GM23248 (cell line): ENCODE measurements at regions not wholly inside any gene's neighbourhood (a gene's known extent, or its start where the extent isn't known, plus 50 kb on each side); places are given as distances from the start of the nearest gene placed in this dataset.

Source experiments
- EZH2 ChIP-seq: fragments of 200-600 bp; sonication (generic); IDR thresholded peaks from 2 replicates; pipeline ENCODE4 v1.6.1; 2018; ENCODE audit warnings: antibody characterized with exemption, mild to moderate bottlenecking; ENCODE audit not compliant: insufficient read depth, poor library complexity, severe bottlenecking
- EZH2phosphoT487 ChIP-seq: fragments of 200-600 bp; sonication (generic); IDR thresholded peaks from 2 replicates; pipeline ENCODE4 v1.6.1; 2018; ENCODE audit warnings: antibody characterized with exemption, moderate library complexity, mild to moderate bottlenecking, low read depth; ENCODE audit not compliant: insufficient read depth

GRCh38 chr16:64217789-64218535 lies 903.9 kb downstream of the CDH11 start:
- TF ChIP-seq EZH2 (no peak), EZH2phosphoT487 (no peak)
